SHP77 (cell line): ENCODE measurements at regions not wholly inside any gene's neighbourhood (a gene's known extent, or its start where the extent isn't known, plus 50 kb on each side); places are given as distances from the start of the nearest gene placed in this dataset.

ENCODE experiments used
- DNase-seq, 2 experiments: peaks; one replicate each; lab custom pipeline; 2025; lab: John Stamatoyannopoulos, UW

DNA sequence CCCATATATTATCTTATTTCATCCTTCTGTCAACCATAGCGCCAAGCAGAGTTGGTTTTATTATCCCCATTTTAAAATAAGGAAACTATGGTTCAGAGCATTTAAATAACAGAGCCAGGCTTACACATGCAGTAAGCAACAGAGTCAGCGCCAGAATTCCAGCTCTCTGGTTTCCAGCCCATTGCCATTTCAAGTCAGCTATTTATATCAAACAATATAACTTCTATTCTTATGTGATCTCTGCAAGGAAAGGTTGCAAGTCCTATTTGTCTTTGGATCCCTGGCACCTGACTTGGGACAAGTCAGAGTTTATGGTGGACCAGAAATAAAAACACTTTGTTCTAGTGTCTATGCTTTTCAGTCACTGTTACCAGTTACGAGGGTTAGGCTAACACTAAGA is 174.1 kb upstream of the EEA1 start:
- no peak for DNase-seq

DNA sequence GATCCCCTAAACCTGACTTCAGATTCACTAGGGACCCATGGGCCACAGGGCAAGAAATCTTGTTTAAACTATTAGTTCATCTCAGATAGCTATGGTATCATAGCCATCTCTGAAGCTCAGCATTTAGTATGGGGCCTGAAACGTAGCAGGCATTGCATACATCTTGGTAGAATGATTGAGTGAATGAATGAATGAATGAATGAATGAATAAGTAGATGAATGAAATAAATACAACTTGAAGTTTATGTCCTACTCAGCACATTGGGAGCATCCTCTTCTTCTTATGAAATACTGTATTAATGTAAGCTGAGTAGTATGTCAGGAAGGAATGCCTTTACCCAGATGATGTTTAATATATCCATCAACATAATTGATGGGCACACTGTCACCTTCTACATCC is 175.4 kb upstream of the EEA1 start:
- DNase-seq, result no peak

DNA sequence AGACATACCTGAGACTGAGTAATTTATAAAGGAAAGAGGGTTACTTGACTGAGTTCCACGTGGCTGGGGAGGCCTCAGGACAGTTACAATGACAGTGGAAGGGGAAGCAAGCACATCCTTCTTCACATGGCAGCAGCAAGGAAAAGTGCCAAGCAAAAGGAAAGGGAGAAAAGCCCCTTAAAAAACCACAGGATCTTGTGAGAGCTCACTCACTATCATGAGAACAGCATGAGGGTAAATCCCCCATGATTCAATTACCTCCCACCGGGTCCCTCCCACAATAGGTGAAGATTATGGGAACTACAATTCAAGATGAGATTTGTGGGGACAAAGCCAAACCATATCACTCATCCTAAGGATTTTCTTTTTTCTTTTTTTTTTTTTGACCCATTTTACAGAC is 177.8 kb upstream of the EEA1 start:
- DNase-seq, result no peak

- DNase-seq, result no peak
These were observed 178.6 kb upstream of the EEA1 start for GRCh38 chr12:93107514-93108312.

DNA sequence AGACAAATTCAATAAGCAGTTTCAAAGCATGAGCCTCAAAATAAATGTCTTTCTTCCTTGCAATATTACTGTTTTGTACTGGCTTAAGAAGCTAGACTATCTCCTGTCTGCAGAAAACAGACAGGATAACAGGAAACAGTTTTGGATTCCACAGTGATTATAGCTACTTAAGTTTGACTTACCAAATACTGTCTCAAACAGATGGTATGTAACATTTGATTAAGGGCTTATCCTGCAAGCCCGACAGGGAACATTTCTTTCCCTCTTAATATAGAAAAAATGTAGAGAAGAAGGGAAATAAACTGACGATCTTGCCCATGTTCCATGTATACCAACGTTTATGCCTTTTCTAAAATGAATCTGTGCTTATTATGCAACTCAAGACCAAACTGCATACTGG is 179.9 kb upstream of the EEA1 start:
- DNase-seq, result no peak

DNA sequence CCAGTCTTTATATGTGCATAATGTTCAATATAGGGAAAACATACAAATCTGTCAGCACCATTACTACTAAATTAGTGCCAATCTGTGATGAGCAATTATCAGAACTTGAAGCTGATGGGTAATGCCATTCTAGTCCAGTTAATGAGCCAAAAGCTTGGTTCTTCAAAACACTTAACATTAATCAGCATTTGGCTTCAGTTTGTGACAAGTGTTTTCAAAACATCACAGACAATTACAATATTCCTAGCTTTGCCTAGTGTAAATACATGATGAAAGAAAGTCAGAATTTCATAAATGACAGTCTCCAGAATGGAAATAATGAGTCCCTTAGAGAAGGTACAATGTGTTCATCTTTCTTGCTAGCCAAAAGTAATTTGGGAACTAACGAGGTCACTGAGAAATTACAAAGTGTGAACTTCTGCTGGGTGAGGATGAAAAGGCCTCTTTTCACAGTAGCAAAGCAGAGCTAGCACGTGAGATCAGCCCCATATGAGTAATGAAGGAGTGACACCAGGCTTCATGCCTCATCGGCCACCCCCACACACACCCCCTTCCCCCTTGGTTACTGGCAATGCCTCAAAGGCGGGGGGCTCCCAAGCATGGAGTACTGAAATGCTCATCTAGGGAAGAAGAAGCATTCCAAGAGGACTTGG is 180.6 kb upstream of the EEA1 start:
- DNase-seq, result no peak

DNA sequence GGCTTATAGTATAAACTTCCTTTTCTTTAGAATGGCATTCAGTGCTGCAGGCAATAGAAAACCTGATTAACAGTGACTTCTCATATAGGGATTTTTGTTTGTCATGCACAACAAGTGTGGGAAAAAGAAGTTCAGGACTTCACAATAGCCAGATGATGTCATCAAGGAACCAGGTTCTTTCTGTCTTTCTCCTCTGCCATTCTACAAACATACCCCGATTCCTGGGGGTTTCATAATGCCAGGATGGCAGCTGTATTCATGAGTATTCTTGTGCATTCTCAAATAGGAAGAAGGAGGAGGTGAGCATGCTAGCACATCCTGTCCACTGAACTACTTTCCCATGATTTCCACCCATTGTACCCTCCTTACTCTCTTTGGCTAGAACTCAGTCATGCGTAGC is 182.7 kb upstream of the EEA1 start:
- DNase-seq, result no peak

- no peak for DNase-seq
These were observed 184.4 kb upstream of the EEA1 start for GRCh38 chr12:93113317-93114006.

- no peak for DNase-seq
These were observed 186.1 kb upstream of the EEA1 start for GRCh38 chr12:93115198-93115601.

DNA sequence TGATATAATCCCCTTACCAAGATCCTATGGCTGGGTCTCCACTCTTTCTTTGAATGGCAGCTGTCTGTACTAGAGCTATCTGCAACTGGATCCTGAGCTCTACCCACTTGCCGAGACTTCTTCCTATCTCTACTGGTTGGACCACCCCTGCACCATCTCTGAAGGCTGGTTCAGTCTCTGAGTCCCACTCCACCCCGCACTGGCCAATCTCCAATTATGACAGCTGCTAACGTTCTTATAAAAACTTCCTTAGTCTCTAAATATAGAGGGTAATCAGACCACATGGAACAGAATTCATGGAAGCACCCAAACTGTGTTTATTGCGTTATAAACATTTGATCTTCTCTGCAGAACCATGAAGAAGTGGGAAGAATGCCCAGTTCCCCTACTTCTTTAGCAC is 186.6 kb upstream of the EEA1 start:
- no peak for DNase-seq

DNA sequence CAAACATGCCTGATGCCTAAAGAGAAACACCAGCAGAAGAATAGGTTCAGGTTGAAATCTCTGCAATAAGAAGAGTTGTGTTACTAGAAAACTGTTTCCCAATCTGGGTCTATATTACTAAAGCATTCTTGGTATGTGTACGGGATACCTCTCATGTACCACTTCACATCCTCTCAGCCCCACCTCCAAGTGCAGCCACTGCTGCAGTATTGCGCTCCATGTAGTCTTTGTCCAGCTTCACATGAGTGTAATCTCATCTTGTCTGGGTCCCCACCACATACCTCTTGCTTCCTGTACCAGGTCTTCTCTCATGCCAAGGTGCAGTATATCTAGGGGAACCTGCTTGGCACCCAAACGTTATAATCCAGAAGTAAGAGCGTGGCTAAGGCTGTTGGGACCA is 187.5 kb upstream of the EEA1 start:
- no peak for DNase-seq

DNA sequence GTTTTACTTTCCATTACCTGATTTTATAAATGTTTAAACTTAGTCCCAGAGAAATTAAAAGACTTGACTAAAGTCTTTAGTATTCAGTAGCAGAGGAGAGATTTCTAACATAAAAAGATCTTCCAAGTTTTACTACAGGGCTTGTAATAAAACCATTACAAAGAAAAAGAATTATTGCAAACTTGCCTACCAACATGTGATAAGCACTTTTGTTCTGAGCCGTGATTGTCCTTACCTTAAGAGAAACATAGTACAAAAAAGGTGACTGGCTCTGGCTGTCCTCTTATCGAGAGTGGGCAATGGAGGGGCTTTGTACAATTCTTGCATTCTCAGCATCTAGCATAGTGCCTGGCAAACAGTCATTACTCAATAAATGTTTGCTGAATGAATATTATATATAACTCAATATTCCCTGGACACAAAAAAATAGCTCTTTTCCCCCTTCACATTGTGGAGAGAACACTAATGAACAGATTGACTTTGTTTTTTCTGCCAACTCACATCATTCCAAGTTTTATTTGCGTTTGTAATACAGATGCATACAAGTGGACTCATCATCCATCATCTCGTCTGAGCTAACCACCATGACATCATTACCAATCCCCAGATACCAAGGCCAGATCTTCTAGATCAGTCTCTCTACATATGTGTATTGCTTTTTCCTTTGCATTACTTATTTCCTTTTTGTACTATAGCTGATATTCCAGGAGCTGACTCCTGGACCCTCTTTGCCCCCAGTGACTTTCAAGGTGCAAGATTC is 192.8 kb upstream of the EEA1 start:
- no peak for DNase-seq

DNA sequence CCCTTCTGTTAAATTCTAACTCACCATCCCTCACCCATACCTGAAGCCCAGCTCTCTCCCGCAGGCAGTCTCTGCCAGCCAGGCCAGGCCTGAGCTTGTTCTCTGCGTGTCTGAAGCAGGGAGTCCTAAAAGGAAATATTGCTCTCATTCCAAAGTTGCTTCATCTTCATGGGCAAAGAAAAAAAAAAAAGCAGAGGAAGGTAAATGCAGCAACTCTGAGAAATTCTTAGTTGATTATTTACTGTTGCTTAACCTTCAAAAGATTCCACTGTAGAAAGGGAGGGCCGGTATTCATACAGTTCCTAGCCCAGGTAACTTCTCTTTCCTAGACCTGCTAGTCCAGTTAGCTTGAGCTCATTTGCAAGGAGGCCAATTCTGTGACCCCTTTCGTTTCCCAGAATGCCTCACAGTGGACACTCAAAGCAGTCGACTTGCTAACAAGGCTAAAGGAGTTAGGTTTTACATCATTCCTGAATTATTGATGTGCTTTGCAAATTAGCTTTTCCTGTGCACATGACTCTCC is 193.5 kb upstream of the EEA1 start:
- no peak for DNase-seq

DNA sequence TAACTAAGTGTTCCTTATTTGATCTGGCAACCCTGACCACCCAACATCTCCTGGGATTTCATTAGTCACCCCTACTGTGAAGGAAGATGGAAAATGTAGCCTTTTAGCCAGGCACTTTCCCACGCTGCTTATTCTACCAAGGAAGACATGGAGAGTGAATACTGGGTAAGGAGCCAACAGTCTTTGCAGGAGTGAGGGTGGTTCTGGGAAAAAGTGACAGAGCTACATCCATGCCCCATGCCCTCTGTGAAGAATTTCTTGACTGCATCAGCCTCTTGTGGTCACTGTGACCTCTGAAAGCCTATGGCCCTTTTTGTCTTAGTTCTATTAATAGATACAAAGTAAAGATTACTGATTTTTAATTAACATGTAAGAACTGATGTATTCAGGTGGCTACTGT is 196.0 kb upstream of the EEA1 start:
- no peak for DNase-seq

- no peak for DNase-seq
These were observed 197.0 kb upstream of the EEA1 start for GRCh38 chr12:93126069-93126474.

GRCh38 chr12:93127107-93127560 is 198.0 kb upstream of the EEA1 start:
- no peak for DNase-seq

DNA sequence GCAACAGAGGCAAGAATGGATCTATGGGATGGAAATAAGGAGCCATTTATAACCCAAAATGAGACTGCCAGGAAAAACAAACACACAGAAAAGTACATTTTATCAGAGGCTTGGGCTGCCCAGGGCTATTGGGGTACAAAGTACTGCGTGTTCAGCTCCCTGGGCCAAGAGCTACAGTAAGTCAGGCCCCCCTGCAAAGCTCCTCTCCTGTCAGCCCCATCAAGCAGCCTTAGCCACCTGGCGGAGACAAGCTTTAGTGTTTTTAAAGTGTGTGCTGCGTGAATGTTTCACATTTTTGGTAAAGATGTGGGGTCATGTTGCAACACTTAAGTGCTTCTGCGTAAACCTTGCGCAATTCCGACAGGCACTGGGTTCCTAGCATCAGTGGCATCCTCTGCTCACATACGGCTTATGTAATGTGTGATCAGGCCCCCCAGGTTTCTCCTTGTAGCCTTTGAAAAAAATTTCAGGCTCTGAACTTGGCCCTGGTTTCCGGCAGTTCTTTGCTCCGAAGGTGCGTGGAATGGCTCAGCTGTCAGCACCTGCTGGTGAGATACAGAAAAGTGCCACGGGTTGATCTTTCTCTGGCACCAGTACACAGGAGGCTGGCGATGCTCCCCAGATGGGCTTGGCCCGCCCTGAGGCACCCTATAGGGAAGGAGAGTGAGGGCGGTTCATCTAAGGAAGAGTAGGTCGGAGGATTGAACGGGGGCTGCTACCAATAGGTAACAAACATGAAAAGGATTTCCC is 198.7 kb upstream of the EEA1 start:
- no peak for DNase-seq

DNA sequence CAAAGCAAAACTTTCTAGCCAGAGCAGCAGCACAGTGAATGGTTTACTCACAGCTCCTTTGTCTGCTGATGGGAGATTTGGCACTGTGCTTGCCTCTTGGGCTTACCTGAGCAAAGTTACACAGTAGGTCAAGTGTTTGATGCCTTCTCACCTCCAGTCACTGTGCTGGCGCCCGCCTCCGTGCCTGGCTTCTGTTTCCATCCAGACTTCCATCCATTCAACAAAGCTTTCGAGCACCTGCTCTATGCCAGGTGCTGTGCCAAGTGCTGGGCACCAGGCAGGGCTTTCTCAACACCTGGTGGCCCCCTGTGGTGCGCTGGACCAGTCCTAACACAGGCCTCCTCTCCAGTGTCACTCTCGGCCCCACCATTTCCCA is 199.2 kb upstream of the EEA1 start:
- peak; percentile 19 to 26 for DNase-seq

DNA sequence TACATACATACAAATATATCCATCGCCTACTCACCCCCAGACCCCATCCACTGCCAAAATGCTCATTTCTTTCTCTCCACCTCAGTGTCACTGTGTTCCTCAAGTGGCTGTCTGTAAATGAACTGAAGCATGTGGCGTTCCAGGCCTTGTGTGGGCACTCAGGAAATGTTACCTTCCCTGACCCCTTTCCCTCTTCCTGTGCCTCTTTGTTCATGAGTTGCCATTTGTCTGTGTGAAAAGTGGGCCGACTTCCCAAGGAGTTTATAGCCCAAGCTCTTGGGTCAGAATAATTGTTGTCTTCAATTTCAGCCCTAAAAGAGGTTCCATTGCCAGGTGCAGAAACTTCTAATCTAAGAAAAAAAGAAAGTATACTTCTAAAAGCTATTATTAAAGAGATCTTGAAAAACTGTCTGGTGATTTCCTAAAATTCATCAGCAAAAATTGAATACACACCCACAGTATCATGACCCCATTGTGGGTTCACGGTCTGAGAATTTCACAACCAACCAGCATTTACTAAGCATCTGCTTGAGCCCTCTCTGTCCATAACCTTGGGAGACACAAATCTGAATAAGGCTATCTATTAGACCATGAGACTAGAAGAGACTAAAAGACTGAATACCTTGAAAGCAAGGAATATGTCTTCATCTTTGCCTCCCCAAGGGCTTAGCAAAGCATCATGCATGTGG is 201.4 kb upstream of the EEA1 start:
- no peak for DNase-seq

DNA sequence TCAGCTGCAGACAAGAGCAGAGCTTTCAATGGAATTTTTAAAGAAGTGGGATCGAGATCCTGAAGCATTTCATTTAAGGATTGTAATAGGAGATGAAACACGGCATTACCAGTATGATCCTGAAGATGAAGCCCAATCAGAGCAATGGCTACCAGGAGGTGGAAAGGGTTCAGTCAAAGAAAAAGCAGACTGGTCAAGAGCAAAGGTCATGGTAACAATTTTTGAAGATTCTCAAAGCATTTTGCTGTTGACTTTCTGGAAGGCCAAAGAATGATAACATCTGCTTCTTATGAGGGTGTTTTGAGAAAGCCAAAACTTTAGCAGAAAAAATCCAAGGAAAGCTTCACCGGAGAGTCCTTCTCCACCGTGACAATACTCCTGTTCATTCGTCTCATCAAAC is 204.3 kb upstream of the EEA1 start:
- DNase-seq, result no peak
